ENCODE measurements at regions not wholly inside any gene's neighbourhood (a gene's known extent, or its start where the extent isn't known, plus 50 kb on each side); places are given as distances from the start of the nearest gene placed in this dataset.

GRCh38 chr13:30093236-30093635 is 214.1 kb downstream of the KATNAL1 start:
- Histone ChIP-seq H2AFZ (no peak overlapping the region), H3K36me3 (ENCODE audit: control insufficient read depth, insufficient read depth, low read length) (no peaks in the 10 kb centered on the region), H3K9me3 (ENCODE audit: control insufficient read depth, low read length) (no peaks in the 10 kb centered on the region), H3K27me3 (ENCODE audit: control insufficient read depth, insufficient read depth, low read length) (no peaks in the 10 kb centered on the region), H3K4me1 (no peaks in the 10 kb centered on the region), H3K4me3 (ENCODE audit: low read depth, low read length) (no peak overlapping the region), H3K27ac (no peak overlapping the region), H3K9ac (no peak overlapping the region), H3K79me2 (no peaks in the 10 kb centered on the region), H3K4me2 (ENCODE audit: low read length) (no peak overlapping the region)
- TF ChIP-seq CTCF (IDR thresholded peaks at IDR 0.05), result no peak

GRCh38 chr13:30091691-30092090 is 215.7 kb downstream of the KATNAL1 start:
- Histone ChIP-seq H3K79me2 (no peaks in the 10 kb centered on the region), H3K27ac (no peak overlapping the region), H3K4me1 (no peaks in the 10 kb centered on the region), H3K36me3 (ENCODE audit: control insufficient read depth, insufficient read depth, low read length) (no peaks in the 10 kb centered on the region), H2AFZ (no peak overlapping the region), H3K27me3 (ENCODE audit: control insufficient read depth, insufficient read depth, low read length) (no peaks in the 10 kb centered on the region), H3K9me3 (ENCODE audit: control insufficient read depth, low read length) (no peaks in the 10 kb centered on the region), H3K4me3 (ENCODE audit: low read depth, low read length) (no peak overlapping the region), H3K4me2 (ENCODE audit: low read length) (no peak overlapping the region), H3K9ac (no peak overlapping the region)
- TF ChIP-seq CTCF (IDR thresholded peaks at IDR 0.05), result no peak

GRCh38 chr13:30091035-30091434 is 216.3 kb downstream of the KATNAL1 start:
- H3K36me3 ChIP-seq (ENCODE audit: control insufficient read depth, insufficient read depth, low read length), result no peaks in the 10 kb centered on the region
- H3K9me3 ChIP-seq (ENCODE audit: control insufficient read depth, low read length), result no peaks in the 10 kb centered on the region
- no peak overlapping the region for H3K4me2 ChIP-seq (ENCODE audit: low read length)
- H3K27me3 ChIP-seq (ENCODE audit: control insufficient read depth, insufficient read depth, low read length), result no peaks in the 10 kb centered on the region
- H2AFZ ChIP-seq, result no peak overlapping the region
- H3K27ac ChIP-seq, result no peak overlapping the region
- no peak for TF ChIP-seq CTCF (IDR thresholded peaks at IDR 0.05)
- H3K9ac ChIP-seq, result no peak overlapping the region
- H3K79me2 ChIP-seq, result no peaks in the 10 kb centered on the region
- H3K4me1 ChIP-seq, result no peaks in the 10 kb centered on the region
- H3K4me3 ChIP-seq (ENCODE audit: low read depth, low read length), result no peak overlapping the region

- Histone ChIP-seq H3K9me3 (ENCODE audit: control insufficient read depth, low read length) (no peaks in the 10 kb centered on the region), H3K27me3 (ENCODE audit: control insufficient read depth, insufficient read depth, low read length) (no peaks in the 10 kb centered on the region), H2AFZ (no peak overlapping the region), H3K79me2 (no peaks in the 10 kb centered on the region), H3K4me2 (ENCODE audit: low read length) (no peak overlapping the region), H3K9ac (no peak overlapping the region), H3K4me3 (ENCODE audit: low read depth, low read length) (no peak overlapping the region), H3K27ac (no peak overlapping the region), H3K4me1 (no peaks in the 10 kb centered on the region), H3K36me3 (ENCODE audit: control insufficient read depth, insufficient read depth, low read length) (no peaks in the 10 kb centered on the region)
- TF ChIP-seq CTCF (IDR thresholded peaks at IDR 0.05), result no peak
Measured at GRCh38 chr13:30088312-30088855, 219.0 kb downstream of the KATNAL1 start.

GRCh38 chr13:30085087-30085486 is 222.3 kb downstream of the KATNAL1 start:
- Histone ChIP-seq H3K4me1 (no peaks in the 10 kb centered on the region), H3K36me3 (ENCODE audit: control insufficient read depth, insufficient read depth, low read length) (no peaks in the 10 kb centered on the region), H3K79me2 (no peaks in the 10 kb centered on the region), H3K4me3 (ENCODE audit: low read depth, low read length) (no peak overlapping the region), H3K9ac (no peak overlapping the region), H3K4me2 (ENCODE audit: low read length) (no peak overlapping the region), H3K27me3 (ENCODE audit: control insufficient read depth, insufficient read depth, low read length) (no peaks in the 10 kb centered on the region), H3K27ac (no peak overlapping the region), H3K9me3 (ENCODE audit: control insufficient read depth, low read length) (no peaks in the 10 kb centered on the region), H2AFZ (no peak overlapping the region)
- no peak for TF ChIP-seq CTCF (IDR thresholded peaks at IDR 0.05)

All from parathyroid adenoma (tissue), 2 donors.